ENCODE measurements at regions not wholly inside any gene's neighbourhood (a gene's known extent, or its start where the extent isn't known, plus 50 kb on each side); places are given as distances from the start of the nearest gene placed in this dataset.

DNA sequence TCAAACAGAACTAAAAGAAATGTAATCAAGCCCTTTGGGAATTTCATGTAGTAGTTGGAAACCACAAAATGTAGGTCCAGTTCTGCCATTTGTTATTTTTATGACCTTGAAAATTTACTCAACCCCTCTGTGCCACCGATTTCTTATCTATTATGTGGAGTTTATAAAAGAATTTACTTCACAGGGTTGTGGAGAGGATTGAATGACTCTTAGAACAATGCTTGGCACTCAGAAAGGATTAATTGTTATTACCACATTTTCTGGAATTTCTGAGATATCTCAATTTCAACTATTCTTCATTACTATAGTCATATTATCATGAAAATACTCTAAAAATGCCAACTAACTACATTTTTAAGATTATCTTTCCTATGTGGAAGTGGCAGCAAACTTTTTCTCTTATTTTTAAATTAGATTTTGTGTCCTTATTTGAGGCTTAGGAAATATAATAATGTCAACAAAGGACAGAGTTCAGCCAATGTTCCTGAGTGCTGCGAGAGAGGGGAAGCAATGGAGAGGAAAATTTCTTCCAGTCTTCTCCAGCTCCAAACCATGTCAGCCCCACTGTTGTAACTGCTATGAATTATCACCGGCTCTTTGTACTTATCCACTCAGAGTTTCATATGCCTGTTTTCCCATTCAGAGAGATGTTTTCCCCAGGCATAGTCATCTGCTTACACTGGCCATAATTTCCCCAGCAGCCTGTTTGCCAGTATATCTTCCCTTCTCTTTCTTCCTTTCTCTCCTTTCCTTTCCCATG, 525.6 kb downstream of the SPATA31D1 start:
- DNase-seq, result no peak

DNA sequence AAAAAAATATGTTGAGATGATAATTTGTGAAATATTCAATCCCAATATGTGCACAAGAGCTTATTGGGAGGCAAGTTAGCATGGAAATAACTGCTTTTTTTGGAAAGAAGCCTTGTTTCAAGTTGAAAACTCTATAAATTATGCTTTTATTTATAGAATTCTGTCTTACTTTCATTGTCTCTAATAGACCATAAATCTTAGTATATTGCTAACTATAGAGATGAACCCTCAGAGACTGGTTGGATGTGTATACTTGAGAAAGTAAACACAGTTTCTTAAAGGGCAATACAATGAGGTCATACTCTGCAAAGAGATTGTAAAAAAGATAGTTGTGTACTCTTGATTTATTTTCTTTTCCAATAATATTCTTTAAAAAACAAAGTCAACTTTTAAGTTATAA, 530.3 kb downstream of the SPATA31D1 start:
- DNase-seq, result no peak

DNA sequence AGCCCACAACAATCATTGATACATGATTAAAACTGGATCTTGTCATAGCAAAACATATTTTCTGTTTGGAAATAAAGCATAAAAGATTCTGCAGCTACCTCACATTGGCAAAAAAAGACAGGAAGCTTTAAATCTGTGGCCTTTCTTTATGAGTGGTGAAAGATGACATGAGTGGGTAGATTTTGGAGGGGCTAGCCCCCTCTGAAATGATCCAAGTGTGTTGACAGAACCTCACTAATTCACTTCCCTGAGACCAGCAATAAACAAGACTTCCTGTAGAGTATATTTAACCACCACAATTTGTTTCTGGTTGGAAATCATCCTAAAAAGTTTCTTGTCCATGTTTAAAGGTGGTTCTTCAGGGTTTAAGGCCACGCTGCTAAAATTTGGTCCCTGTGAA, 530.8 kb downstream of the SPATA31D1 start:
- no peak for DNase-seq

DNA sequence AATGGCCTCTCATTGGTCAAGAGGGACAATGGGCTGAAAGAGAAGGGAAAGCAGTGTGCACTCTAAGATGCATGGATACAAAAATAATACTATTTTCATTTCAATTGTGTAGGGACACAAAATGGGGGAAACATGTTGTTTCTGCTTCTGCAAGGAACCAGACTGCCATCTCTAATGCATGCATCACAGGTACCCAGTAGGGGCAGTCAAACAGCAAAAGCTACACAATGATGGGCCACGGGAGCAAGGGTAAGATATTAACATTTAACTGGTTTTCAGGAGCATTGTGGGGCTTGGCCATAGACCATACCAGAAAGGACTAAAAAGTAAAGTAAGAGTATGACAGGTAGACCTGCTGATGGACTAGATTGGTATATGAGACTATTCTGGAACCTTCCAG, 535.8 kb downstream of the SPATA31D1 start:
- no peak for DNase-seq

DNA sequence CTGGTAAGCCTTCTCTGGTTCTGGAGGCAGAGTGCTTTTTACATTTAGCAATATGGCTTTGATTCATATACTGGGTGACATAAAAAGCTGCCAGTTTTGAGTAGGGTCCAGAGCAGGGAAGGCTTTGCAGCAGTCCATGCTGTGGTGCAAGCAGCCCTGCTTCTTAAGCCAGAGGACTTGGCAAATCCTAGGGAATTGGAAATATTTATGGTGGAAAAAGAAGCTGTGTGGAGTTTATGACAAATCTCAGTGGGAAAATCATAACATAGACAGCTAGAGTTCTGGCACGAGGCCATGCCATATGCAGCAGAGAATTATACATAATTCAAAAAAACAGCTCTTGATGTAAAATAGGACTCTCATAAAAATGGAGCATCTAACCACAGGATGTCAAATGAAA, 536.4 kb downstream of the RASEF start:
- no peak for DNase-seq

DNA sequence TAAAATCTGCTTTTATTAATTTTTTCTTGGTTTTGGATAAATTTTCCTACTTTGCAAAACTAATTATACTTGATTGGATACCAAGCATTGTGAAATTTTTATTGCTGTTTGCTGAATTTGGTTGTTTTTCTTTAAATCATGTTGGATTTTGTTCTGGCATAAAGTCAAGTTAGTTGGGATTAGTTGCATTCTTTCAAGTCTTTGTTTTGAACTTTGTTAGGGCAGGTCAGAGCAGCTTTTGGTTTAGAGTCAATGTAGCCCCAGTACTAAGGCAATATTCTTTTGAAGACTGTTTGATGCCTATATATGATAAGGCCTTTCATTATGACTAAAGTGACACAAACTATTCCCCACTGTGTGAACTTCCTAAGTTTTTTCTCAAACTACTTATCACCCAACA, 531.1 kb downstream of the RASEF start:
- DNase-seq, result no peak

DNA sequence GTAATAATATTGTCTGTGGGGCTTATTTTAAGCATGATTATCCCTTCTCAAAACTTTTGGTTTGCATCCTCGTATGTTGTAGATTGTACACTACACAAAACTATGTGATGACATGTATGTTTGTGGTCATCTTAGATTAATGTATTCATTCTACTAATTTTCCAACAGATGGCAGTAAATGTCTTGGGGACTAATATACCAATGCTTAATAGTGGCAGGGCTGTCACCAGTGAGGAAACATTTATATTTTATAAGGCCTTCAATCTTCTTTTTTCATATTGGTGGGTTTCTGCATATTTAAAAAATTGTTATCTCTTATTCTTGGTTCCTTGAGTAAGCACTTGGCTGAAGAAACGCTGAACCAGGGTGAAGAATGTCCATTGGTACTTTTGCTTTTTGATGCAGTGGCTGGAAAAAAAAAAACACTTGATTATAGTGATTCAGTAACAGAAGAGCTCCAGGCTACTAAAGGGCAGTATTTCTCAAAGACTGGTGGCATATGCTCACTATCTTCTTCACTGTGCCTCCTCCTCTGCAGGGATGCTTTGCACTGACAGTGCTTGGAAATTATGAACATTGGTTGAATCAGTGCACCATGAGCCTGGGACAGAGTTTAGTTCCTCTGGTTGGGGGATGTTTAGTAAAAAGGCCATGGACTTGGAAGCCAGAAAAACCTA, 530.3 kb downstream of the RASEF start:
- no peak for DNase-seq

DNA sequence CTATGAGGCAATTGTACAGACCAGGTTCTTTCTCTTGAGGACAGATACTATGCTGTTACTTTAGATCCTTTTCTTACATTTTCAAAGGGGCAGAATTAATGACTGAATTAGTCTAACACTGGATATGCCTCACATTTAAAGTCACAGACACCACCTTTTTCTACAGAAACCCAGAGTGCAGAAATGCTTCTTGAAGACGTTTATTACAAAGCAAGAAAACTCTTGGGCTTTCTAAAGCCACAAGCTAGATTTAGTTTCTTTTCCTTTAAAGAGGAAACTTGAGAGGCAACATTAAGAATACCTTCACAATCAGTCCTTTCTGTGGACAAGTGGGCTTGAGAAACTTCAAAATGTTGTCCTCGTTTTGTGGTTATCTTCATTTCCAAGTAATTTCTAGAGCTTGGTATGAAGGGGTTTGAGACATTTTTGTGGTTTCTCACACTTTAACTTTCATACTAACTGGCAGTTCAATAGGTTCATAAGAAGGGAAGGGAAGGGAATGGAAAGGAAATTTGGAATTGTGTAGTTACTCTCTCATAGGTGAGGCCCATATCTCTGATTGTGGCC, 527.4 kb downstream of the RASEF start:
- DNase-seq, result no peak

DNA sequence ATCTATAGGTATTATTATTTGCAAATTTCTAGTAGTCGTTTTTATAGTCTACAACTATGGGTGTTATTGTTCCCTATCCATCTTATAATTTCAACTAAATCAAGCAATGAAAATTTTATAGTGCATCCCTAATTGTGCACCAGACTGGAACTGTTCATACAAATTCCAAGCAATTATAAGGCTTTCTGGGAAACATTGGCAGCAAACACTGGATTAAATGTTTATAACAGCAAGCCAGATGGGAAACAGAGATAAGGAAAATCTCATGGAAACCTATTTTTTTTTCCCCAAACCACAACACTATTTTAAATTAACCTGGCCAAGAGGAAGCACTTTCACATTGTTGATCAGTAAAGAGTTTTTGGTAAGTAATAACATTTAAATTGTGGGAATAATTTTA, 524.3 kb downstream of the RASEF start:
- no peak for DNase-seq

DNA sequence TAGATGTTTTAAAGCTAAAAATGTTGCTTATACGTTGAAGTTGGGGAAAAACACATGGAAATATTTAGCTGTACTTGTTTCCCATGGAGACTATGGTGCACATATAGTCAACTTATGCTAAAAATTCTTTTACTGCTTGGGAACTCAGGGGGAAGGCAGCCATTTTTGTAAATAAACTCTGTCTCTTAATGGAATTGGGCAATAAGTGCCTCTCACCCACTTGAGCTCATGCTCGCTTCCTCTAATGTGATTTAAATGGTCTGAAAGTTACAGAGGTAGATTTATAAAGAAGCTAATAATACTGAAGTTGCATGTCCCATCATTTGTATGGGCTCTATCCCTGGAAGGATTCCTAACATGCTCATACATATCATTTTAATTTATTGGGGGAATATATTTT, 523.8 kb downstream of the RASEF start:
- no peak for DNase-seq

DNA sequence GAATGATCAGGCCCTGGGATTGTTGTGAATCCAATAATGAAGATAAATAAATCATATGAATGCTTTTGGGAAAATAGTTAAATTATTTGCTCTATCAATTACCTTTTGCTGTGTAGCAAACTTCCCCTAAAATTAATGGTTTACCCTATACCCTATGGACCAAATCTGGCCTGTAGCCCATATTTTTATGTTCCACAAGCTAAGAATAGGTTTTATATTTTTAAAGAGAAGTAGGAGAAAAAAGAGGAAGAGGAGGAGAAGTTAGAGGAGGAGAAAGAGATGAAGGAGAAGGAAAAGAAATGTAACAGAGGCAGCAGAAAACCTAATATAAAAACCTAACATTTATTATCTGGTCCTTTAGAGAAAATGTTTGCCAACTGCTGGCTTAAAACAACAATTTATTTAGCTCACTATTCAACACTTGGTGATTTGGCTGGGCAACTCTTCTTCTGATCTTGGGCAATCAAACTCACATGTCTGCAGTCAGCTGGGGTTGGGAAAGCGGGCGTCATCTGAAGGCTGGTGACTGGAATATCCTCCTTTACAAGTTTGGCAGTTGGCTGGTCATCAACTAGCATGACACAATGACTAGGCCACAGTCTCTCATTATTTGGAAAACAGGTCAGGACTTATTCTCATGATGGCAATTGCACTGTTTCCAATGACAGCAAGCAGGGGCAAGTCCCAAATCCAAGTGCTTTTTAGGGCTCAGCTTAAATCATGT, 522.9 kb downstream of the RASEF start:
- DNase-seq, result no peak

DNA sequence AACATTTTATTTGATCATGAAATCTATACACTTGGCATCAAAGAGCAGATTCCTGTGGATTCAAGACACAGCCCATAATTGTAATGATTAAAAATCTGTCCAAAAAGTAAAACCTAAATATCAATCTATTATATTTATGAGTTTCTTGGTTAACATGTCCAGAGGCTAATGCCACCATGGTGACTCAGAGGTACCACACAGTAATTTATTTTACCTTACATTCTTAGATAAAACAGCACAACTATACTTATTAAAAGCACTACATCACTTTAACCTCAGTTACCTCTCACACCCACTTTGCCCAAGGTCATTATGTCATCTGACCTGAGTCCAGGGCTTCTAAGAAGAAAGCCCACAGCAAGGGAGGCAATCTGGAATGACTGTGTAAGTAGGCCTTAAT, 519.2 kb downstream of the RASEF start:
- DNase-seq, result no peak

DNA sequence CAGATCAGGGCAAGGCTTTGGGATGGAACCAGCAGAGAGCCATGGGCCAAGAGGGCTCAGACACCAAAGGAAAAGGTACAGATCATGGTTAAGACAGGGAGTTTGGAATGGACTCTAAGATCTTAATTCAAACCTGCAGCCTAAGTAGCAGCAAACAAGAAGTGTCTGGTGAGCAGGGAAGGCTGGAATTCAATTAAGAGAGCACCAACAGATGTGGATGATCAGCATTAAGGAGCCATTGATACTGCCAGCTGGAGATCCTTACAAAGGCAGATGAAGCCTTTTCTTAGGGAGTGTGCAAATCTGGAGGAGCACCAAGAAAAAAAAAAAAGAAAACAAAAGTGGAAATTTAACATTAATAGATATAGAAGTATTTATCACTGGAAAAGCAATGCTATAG, 516.8 kb downstream of the RASEF start:
- DNase-seq, result no peak

DNA sequence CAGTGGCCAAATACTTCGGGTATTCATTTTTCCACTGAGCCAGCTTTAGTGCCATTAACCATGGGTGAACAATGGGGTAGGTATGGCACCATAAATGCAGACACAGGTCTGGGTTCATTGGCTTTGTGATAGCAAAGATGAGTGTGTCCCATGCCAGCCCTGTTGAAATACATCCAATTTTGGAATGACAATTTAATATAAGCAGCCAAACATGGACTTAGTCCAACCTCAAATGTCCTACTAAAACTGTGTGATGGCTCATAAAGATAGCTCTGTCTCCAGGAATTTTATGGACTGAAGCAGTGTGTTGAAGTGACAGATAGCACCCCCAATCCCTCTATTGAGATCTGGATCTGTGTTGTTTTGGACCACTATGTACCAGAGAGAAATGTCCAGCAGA, 514.9 kb downstream of the RASEF start:
- DNase-seq, result no peak

DNA sequence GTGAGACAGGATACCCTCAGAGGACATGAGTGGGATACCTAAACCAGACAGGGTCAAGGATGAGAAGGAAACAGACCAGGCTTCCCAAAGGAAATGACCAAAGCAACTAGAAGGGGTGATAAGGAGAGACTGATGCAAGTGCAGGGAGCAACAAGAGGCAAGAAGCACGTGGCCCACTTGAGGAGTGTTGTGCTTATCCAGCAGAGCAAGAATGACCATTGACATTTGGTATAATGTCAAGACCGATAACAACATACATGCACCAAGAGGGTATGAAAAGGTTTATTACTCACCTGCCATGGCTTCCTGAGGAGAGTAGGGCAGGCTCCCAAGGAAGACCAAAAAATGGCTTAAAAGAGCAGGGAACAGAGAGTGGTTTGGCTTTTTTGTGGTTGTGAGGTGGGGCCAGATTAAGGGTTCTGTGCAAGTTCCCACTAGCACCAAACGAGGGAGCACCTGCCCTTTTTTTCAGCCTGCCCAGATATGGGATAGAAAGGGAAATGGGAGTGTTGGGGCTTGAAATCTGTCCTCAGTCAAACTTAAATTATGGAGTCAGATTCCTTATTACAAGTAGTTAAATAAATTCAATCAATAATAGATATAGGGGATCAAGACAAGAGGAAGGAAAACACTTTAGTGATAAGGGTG, 513.6 kb downstream of the RASEF start:
- no peak for DNase-seq

DNA sequence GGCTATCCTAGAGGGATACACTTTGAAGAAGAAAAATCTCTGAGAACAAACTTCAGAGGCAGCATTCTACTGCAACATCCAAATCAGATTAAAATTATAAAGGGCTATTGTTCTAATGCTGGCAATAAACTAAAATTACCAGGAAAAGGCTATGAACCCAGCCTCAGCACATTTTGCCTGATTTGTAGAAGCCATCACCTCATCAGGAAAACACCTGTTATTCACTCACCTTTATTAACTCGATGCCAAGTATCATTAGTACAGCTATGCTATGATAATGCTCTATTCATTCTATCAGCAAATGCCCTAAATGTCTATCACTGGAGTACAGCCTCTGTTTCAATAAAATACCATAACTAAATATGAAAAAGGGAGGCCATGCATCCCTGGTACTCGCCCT, 510.2 kb downstream of the RASEF start:
- DNase-seq, result no peak

DNA sequence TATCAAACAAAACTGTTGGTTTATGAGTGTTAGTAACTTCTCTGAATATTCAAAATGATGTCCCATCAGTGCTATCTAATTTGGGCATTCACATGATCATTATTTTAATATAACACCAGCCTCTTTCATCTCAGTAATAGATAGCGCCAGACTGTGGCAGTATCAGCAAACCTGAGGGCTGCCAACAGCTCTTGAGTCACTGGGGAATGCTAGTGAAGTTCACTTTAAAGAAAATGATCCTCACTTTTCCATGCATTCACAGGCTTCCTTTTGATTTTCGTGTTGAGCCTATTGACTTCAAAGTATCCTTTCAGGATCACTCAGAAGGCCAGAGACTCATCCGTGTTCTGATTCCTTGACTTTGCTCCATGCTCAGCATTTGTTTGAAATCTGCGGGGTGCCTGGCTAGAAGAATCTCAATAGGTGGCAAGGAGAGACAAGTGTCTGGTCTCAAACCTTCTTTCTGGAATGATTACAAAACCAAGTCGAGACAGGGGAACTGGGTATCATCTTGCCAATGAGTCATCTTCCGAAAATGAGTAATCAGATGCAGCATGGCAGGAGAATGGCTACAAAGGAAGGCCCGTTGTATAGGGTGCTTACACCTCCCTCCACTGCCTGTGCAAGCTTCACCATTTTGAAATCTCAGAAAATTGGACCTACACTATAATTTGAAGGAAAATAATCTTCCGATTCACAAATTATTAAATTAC, 509.1 kb downstream of the RASEF start:
- no peak for DNase-seq

DNA sequence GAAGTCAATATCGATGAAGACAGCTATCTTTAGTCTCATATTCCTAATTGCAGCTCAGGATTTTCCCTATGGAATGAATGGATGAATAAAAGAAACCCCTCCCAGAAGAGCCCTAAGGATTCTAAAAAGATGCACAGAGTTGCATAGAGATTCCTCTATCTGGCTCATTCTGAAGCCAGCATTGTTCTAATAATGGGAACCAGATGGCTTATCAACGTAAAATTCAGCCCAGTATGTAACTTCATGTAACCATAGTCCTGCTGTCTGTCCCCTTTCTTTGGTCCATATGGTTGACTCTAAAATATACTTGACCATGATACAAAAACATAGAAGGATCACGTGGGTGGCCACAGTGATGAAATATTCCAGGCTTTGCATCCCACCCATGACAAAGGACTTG, 508.6 kb downstream of the RASEF start:
- DNase-seq, result no peak

DNA sequence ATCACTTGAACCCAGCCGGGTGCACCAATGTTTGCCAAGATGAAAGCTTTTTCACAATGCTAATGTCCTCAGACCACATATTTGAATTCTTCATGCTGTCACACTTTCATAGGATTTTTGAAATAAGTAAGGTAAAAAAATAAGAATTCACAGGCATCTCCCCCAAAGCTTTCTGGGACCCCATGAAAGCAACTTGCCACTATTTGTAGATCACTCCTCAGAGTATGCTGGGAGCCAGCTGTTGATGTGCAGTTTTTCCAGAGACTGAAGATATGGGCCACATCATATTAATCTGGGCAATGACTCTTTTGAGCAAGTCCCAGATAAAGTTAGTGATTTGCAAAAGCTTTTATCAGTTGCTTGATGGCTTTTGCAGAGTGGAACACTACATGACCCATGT, 507.9 kb downstream of the RASEF start:
- no peak for DNase-seq

DNA sequence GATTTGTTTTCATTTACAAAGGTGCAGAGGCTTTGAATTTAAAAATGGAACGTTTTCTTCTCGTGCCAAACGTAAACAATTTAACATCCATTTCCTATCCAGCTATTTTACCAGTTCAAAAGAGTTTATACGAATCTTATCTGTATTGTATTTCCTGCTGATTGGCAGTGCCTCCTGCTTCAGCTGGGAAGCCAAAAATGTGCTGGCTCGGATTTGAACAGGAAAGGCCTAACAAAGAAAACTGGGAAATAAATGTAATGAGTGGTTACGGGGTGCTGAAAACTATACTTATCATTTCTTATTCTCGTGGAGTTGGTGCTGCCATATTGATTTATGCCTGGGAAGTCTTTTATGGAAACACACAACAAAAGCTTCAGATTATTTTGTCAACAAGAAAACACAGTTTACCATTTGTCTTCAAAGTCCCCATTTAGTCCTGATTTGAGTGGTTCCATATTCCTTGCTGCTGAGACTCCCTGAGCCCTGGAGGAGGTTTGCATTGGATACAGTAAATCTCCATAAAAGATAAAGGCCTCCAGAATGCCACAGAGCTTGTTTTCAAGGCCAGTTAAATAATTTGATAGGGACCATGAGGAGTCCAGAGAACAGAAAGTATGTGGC, 507.4 kb downstream of the RASEF start:
- DNase-seq, result no peak

DNA sequence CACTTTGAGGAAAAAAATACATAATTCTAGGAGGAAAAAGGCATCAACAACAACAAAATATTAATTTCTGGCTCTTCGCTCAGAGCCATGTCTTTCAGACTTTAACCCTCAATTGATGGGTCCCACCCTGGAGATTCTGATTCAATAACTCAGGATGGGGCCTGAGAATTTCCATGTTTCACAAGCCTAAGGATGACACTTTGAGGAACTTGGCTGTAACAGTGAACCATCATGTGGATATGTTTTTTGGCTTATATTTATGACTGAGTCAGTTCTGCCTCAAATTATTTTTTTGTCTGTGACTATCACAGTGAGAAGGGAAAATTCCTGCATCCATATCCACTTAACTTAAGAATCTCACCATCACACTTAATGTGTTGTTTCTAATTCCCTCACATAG, 504.6 kb downstream of the RASEF start:
- no peak for DNase-seq
